ENCODE measurements at regions not wholly inside any gene's neighbourhood (a gene's known extent, or its start where the extent isn't known, plus 50 kb on each side); places are given as distances from the start of the nearest gene placed in this dataset.

GRCh38 chr6:72554761-72555221 is 67.1 kb upstream of the KCNQ5 start:
- TF ChIP-seq, protein P1, sequence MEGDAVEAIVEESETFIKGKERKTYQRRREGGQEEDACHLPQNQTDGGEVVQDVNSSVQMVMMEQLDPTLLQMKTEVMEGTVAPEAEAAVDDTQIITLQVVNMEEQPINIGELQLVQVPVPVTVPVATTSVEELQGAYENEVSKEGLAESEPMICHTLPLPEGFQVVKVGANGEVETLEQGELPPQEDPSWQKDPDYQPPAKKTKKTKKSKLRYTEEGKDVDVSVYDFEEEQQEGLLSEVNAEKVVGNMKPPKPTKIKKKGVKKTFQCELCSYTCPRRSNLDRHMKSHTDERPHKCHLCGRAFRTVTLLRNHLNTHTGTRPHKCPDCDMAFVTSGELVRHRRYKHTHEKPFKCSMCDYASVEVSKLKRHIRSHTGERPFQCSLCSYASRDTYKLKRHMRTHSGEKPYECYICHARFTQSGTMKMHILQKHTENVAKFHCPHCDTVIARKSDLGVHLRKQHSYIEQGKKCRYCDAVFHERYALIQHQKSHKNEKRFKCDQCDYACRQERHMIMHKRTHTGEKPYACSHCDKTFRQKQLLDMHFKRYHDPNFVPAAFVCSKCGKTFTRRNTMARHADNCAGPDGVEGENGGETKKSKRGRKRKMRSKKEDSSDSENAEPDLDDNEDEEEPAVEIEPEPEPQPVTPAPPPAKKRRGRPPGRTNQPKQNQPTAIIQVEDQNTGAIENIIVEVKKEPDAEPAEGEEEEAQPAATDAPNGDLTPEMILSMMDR (IDR thresholded peaks at IDR 0.05; ENCODE audit: borderline replicate concordance, extremely low read depth, low read length, poor library complexity, severe bottlenecking) = no peak
- no peak for TF ChIP-seq EZH2 (IDR thresholded peaks at IDR 0.05; ENCODE audit: borderline replicate concordance, low read depth, low read length, severe bottlenecking)
